GM19455 (cell line): ENCODE measurements at regions not wholly inside any gene's neighbourhood (a gene's known extent, or its start where the extent isn't known, plus 50 kb on each side); places are given as distances from the start of the nearest gene placed in this dataset.

ENCODE experiments used
- ATAC-seq: cut with Tn5 transposase; IDR thresholded peaks from one replicate; pipeline ENCODE4 v1.9.1; 2021; ENCODE audit not compliant: unreplicated experiment

DNA sequence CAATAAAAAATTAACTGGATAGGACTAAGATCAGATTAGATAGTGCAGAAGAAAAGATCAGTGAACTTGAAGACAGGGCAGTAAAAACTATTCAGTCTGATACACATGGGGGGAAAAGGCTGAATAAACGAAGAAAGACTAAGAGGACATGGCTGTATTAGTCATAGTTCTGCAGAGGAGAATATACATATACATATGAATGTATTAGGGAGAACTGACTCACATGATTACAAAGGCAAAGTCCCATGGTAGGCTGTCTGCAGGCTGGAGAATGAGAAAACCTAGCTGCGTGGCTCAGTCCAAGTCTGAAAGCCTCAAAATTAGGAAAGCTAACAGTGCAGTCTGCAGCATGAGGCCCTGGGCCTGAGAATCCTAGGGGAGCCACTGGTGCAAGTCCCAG is 98.2 kb upstream of the GNAO1 start:
- no peak for ATAC-seq

- no peak for ATAC-seq
Observed at GRCh38 chr16:56090076-56090475, 101.2 kb upstream of the GNAO1 start.

DNA sequence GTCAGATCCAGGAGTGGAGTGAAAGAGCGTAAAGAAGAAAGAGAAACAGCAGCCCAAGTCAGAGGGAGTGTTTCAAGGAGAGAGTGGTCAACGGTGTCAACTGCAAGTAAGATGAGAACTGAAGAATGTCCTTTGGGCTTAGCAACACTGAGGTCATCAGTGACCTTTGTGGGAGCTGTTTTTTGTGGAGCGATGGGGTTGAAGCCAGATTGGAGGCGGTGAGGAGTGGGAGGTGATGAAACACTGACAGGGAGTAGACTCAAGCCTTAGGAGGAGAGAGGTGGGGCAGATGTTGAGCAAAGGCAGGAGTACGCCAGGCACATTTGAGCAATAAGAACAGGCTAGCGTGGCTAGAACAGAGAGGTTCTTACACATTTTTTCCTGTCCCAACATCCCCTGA is 103.7 kb upstream of the GNAO1 start:
- ATAC-seq: no peak

DNA sequence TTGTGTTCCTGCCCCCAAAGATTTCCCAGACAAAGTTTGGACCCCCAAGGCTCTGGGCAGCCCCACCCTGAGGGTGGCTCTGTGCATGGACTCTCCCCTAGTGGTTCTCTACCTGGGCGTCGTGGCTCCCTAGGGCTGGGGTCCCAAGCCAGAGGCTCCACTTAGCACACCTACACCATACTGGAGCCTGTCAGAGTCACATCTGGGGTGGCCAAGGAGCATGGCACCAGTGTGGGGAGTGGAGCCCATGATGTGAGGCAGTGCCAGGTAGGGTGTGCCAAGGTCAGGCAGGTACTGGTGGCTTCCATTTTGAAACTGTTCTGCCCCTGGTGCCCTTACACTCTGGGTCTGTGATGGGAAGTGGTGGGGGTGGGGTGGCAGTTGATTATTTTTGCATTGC is 109.9 kb upstream of the GNAO1 start:
- ATAC-seq: no peak

- no peak for ATAC-seq
Observed at GRCh38 chr16:56075732-56076388, 115.4 kb upstream of the GNAO1 start.

DNA sequence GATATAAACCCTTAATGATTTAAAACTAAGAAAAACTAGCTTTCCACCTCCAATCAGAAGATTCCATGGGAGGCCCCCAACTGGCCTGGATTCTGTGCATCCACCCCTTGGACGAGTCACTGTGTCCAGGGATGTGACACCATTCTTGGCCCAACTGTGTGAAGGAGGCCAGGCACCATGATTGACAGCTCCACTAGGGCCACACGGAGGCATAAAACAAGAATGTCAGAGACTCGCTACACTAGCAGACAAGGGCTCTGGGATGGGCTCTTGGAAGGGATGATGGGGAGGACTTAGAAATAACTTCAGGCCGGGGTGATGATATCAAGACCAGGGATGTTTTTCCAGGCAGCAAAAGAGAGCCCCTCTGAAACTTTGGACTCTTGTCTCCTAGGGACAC is 117.8 kb upstream of the GNAO1 start:
- no peak for ATAC-seq

DNA sequence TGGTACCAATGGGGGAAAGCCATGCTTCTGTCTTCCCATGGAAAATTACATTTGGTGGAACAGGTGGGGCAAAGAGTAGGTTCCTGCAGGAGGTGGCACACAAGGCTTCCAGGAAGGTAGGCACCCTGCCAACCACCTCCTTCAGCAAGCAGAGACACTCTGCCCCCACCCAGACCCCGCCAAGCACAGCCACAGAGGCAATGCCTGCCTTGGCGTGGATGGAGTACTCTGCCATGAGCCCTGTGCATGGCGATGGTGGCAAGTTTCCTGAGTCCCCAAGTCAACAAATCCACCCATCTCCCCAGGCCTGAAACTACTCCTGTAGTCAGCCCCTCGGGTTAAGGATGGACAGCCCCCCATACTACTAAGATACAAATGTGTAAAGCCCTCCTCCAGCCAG is 119.2 kb upstream of the GNAO1 start:
- ATAC-seq: no peak

GRCh38 chr16:56068816-56069215 is 122.5 kb upstream of the GNAO1 start:
- no peak for ATAC-seq

GRCh38 chr16:56068314-56068713 is 123.0 kb upstream of the GNAO1 start:
- no peak for ATAC-seq

DNA sequence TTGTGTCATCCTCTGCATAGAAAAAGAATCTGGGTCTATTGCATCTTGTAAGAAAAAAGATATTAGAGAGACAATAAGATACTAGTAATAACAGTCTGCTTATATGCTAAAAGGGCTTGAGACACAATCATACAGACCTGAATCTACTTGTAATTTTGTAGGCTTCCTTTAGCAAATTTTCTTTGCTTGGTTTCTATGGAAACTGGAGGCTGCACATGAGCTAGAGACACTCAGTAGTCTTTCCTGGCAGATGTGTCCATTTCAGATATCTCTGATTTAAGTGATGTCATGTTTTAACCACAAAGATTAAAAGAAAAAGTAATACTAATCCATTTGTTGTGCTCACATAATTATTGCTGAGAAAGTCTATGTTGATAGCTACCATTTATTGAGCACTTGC is 123.9 kb upstream of the GNAO1 start:
- no peak for ATAC-seq

GRCh38 chr16:56066617-56067016 is 124.7 kb upstream of the GNAO1 start:
- ATAC-seq: no peak

DNA sequence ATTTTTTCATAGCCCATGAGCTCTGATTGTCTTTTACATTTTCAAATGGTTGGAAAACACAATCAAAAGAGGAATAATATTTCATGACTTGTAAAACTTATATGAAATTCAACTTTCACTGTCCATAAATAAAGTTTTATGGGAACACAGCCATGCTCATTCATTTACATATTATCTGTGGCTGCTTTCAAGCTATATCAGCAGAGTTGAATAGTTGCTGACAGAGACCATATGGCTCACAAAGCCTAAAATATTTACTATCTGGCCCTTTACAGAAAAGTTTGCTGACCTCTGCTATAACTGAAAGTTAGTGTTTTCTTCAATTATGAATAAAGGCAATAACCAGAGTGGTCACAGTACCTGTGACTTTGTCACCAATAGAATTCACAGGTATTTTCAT is 128.2 kb upstream of the GNAO1 start:
- ATAC-seq: no peak

DNA sequence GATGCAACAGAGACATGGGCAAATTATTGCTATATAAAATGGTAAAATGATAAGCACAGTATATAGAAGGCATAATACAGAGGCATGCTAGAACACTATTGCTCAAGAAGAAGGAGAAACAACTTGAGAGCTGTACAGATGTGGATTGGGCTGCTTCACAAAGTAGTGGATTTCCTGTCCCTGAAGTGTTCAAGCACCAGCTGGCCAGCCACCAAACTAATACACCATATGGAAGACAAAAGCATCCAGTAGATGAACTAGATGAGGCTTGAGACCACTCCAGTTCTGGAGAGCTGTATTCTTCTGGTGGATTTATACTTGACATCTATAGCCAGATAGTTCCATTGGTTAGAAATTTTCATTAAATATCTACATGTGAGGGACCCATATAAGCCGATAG is 134.1 kb upstream of the GNAO1 start:
- no peak for ATAC-seq

GRCh38 chr16:56050916-56051315 is 140.4 kb upstream of the GNAO1 start:
- no peak for ATAC-seq

- ATAC-seq: peak; percentile 82
Observed at GRCh38 chr16:56048425-56049105, 142.7 kb upstream of the GNAO1 start.

GRCh38 chr16:56047307-56048234 is 143.7 kb upstream of the GNAO1 start:
- ATAC-seq: no peak

DNA sequence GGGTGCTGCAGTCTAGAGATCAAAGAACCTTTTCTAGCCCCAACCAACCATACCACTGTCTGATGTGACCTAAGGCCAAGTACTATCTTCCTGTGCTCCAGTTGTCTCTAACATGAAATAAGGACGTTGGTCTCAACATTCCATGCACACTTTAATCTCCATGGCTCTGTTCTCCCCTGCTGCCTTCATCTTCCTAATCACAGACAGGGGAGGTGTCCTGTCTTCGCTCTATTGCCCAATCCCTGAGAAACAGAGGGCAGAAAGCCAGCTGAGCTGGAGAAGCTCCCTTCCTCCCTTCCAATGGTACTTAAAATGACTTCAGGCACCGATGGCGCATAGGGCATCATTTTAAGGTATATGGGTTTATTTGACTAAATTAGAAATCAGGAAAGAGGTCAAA is 148.9 kb upstream of the GNAO1 start:
- ATAC-seq: no peak

GRCh38 chr16:56041556-56042140 is 149.6 kb upstream of the GNAO1 start:
- ATAC-seq: no peak

GRCh38 chr16:56038564-56039098 is 152.7 kb upstream of the GNAO1 start:
- ATAC-seq: no peak

GRCh38 chr16:56032072-56032471 is 156.9 kb upstream of the CES5A start:
- ATAC-seq: no peak

GRCh38 chr16:56029026-56029425 is 153.9 kb upstream of the CES5A start:
- ATAC-seq: no peak
